HCT116 (cell line): ENCODE measurements at regions not wholly inside any gene's neighbourhood (a gene's known extent, or its start where the extent isn't known, plus 50 kb on each side); places are given as distances from the start of the nearest gene placed in this dataset.

Experiments
- ATAC-seq: fragments of 200-7000 bp; cut with Tn5 transposase; 2 replicates; pipeline ENCODE4 v1.9.1; 2020; ENCODE audit warnings: mild to moderate bottlenecking, moderate library complexity
- BruUV-seq: library from RNA; stranded (reverse); fragments of 400-500 nt; replicated peaks from 2 replicates; lab custom pipeline; 2021; lab: Mats Ljungman, UMichigan
- CTCF ChIA-PET: fragments of 300-600 bp; sonication (Branson Sonifier 250); formaldehyde crosslinking; loops from one replicate; lab custom pipeline; 2021; ENCODE audit warnings: antibody characterized with exemption; lab: Charles Lee
- POLR2A ChIA-PET: fragments of 300-600, 350-600 bp; sonication (Branson Sonifier 250); formaldehyde crosslinking; loops from one replicate; lab custom pipeline; 2021; ENCODE audit warnings: antibody characterized with exemption; lab: Charles Lee
- RAD21 ChIA-PET, 2 experiments: fragments of 300-600 bp; sonication (Branson Sonifier 250); formaldehyde crosslinking; loops; one replicate each; lab custom pipeline; 2023; ENCODE audit warnings: low total read pairs in 2 of 2; ENCODE audit not compliant: uncharacterized antibody in 2 of 2, unreplicated experiment in 2 of 2, low non-redundant PET in 1 of 2; lab: Charles Lee
- DNase-seq: peaks from one replicate; pipeline ENCODE4 v3.0.0-alpha.2; 2010; ENCODE audit warnings: low read depth, low spot score
- H2AFZ ChIP-seq: fragments of 200-600 bp; shearing (Covaris generic), sonication (generic); 2 replicates; pipeline ENCODE4 v1.6.1; 2017; ENCODE audit warnings: low read depth, mixed run types, mixed read lengths, antibody characterized with exemption, low read length; ENCODE audit not compliant: poor library complexity, severe bottlenecking
- H3K27ac ChIP-seq: 2 replicates; pipeline ENCODE4 v1.5.1; 2012; ENCODE audit warnings: low read depth, low read length
- H3K27me3 ChIP-seq: fragments of 200-600 bp; sonication (generic); 2 replicates; pipeline ENCODE4 v1.6.1; 2016; ENCODE audit warnings: mixed run types, low read length, mixed read lengths; ENCODE audit not compliant: insufficient read depth
- H3K36me3 ChIP-seq, 2 experiments: fragments of 200-500 bp in 1 of 2; fragments of 200-600 bp in 1 of 2; sonication (Bioruptor generic) in 1 of 2; sonication (generic) in 1 of 2; 2 replicates each; pipeline versions ENCODE4 v1.5.1 to v1.6.1; 2014 to 2016; ENCODE audit warnings: low read length in 2 of 2, inconsistent platforms in 1 of 2, mixed read lengths in 1 of 2, mixed run types in 1 of 2; ENCODE audit not compliant: insufficient read depth in 2 of 2, control insufficient read depth in 1 of 2
- H3K4me1 ChIP-seq, 2 experiments: fragments of 200-600 bp in 1 of 2; sonication (generic) in 1 of 2; 2 replicates each; pipeline versions ENCODE4 v1.5.1 to v1.6.1; 2012 to 2017; ENCODE audit warnings: low read length in 2 of 2, inconsistent platforms in 1 of 2, mild to moderate bottlenecking in 1 of 2, mixed read lengths in 1 of 2, mixed run types in 1 of 2, moderate library complexity in 1 of 2; ENCODE audit not compliant: insufficient read depth in 2 of 2, control insufficient read depth in 1 of 2
- H3K4me2 ChIP-seq: fragments of 200-600 bp; sonication (generic); 2 replicates; pipeline ENCODE4 v1.6.1; 2017; ENCODE audit warnings: mixed run types, low read length, mixed read lengths
- H3K4me3 ChIP-seq, 2 experiments: fragments of 200-600 bp in 1 of 2; sonication (generic) in 1 of 2; replicated peaks in 1 of 2; 2 replicates each; pipeline ENCODE4 v1.5.1; 2011 to 2016; ENCODE audit warnings: low read length in 2 of 2, control low read depth in 1 of 2, low read depth in 1 of 2, mild to moderate bottlenecking in 1 of 2, mixed read lengths in 1 of 2, mixed run types in 1 of 2
- H3K79me2 ChIP-seq: fragments of 200-600 bp; sonication (generic); 2 replicates; pipeline ENCODE4 v1.6.1; 2017; ENCODE audit warnings: mild to moderate bottlenecking, mixed run types, low read length, moderate library complexity, mixed read lengths; ENCODE audit not compliant: insufficient read depth
- H3K9ac ChIP-seq: fragments of 200-600 bp; sonication (generic); 2 replicates; pipeline ENCODE4 v1.6.1; 2016; ENCODE audit warnings: low read length, mixed read lengths
- H3K9me2 ChIP-seq: fragments of 200-600 bp; sonication (generic), shearing (Covaris generic); 2 replicates; pipeline ENCODE4 v1.6.1; 2017; ENCODE audit warnings: mixed run types, mild to moderate bottlenecking, moderate library complexity; ENCODE audit not compliant: insufficient read depth
- H3K9me3 ChIP-seq, 2 experiments: fragments of 200-500 bp in 1 of 2; fragments of 200-600 bp in 1 of 2; sonication (Bioruptor generic) in 1 of 2; sonication (generic) in 1 of 2; 2 replicates each; pipeline ENCODE4 v1.6.1; 2014 to 2017; ENCODE audit warnings: low read length in 2 of 2, mixed read lengths in 2 of 2, inconsistent platforms in 1 of 2, low read depth in 1 of 2, mild to moderate bottlenecking in 1 of 2, mixed run types in 1 of 2, moderate library complexity in 1 of 2; ENCODE audit not compliant: control insufficient read depth in 1 of 2, insufficient read depth in 1 of 2
- H4K20me1 ChIP-seq: fragments of 200-600 bp; sonication (generic), shearing (Covaris generic); 2 replicates; pipeline ENCODE4 v1.6.1; 2017; ENCODE audit warnings: mixed run types, mild to moderate bottlenecking, moderate library complexity; ENCODE audit not compliant: insufficient read depth
- ATF3 ChIP-seq: IDR thresholded peaks from 2 replicates; pipeline ENCODE4 v1.6.1; 2012
- CEBPB ChIP-seq: IDR thresholded peaks from 2 replicates; pipeline ENCODE4 v1.6.1; 2012; ENCODE audit warnings: low read depth
- CTCF ChIP-seq, 3 experiments: fragments of 200-600 bp in 1 of 3; sonication (generic) in 1 of 3; IDR thresholded peaks in 2 of 3; conservative IDR thresholded peaks in 1 of 3; 2 replicates each; pipeline ENCODE4 v1.5.1; 2012 to 2017; ENCODE audit warnings: low read depth in 2 of 3, low read length in 2 of 3, antibody characterized with exemption in 1 of 3, borderline replicate concordance in 1 of 3, control low read depth in 1 of 3, mild to moderate bottlenecking in 1 of 3, mixed read lengths in 1 of 3, mixed run types in 1 of 3, moderate library complexity in 1 of 3; ENCODE audit not compliant: insufficient read depth in 1 of 3
- EGR1 ChIP-seq: IDR thresholded peaks from 2 replicates; pipeline ENCODE4 v1.6.1; 2012; ENCODE audit warnings: low read depth
- ELF1 ChIP-seq: IDR thresholded peaks from 2 replicates; pipeline ENCODE4 v1.6.1; 2012; ENCODE audit warnings: low read depth, borderline replicate concordance
- EZH2 ChIP-seq: fragments of 200-600 bp; sonication (generic); IDR thresholded peaks from 2 replicates; pipeline ENCODE4 v1.6.1; 2017; ENCODE audit warnings: antibody characterized with exemption, mixed run types
- EZH2phosphoT487 ChIP-seq: fragments of 200-600 bp; IDR thresholded peaks from 2 replicates; pipeline ENCODE4 v1.6.1; 2018; ENCODE audit warnings: antibody characterized with exemption, borderline replicate concordance
- FOSL1 ChIP-seq: IDR thresholded peaks from 2 replicates; pipeline ENCODE4 v1.6.1; 2012; ENCODE audit warnings: low read depth
- JUND ChIP-seq: IDR thresholded peaks from 2 replicates; pipeline ENCODE4 v1.6.1; 2012
- POLR2AphosphoS5 ChIP-seq: IDR thresholded peaks from 2 replicates; pipeline ENCODE4 v1.6.1; 2011; ENCODE audit warnings: mild to moderate bottlenecking, low read depth, low read length, moderate library complexity
- RAD21 ChIP-seq: IDR thresholded peaks from 2 replicates; pipeline ENCODE4 v1.6.1; 2012; ENCODE audit warnings: low read depth, mild to moderate bottlenecking
- SIN3A ChIP-seq: IDR thresholded peaks from 2 replicates; pipeline ENCODE4 v1.6.1; 2012; ENCODE audit warnings: low read depth
- SP1 ChIP-seq: IDR thresholded peaks from 2 replicates; pipeline ENCODE4 v1.6.1; 2012; ENCODE audit warnings: low read depth
- SRF ChIP-seq: IDR thresholded peaks from 2 replicates; pipeline ENCODE4 v1.6.1; 2012; ENCODE audit warnings: low read depth
- TCF7L2 ChIP-seq: IDR thresholded peaks from 2 replicates; pipeline ENCODE4 v1.7.0; 2011; ENCODE audit warnings: borderline replicate concordance, inconsistent platforms; ENCODE audit not compliant: insufficient read depth, insufficient read length; ENCODE audit errors: extremely low read depth
- YY1 ChIP-seq: IDR thresholded peaks from 2 replicates; pipeline ENCODE4 v1.6.1; 2011; ENCODE audit warnings: low read length, low read depth, moderate library complexity, mild to moderate bottlenecking; ENCODE audit not compliant: insufficient replicate concordance; ENCODE audit errors: extremely low read depth
- ZBTB33 ChIP-seq: IDR thresholded peaks from 2 replicates; pipeline ENCODE4 v1.6.1; 2011; ENCODE audit warnings: mild to moderate bottlenecking, low read length, moderate library complexity; ENCODE audit not compliant: insufficient replicate concordance; ENCODE audit errors: extremely low read depth
- ZFX ChIP-seq: fragments of 450-650 bp; IDR thresholded peaks from 2 replicates; pipeline ENCODE4 v1.6.1; 2017
- intact Hi-C: fragments of 100-400 bp; cut with micrococcal nuclease; formaldehyde crosslinking; loops from 2 replicates; pipeline ENCODE4 v1.10.0; 2022
- TF ChIP-seq, protein P1 (sequence below): IDR thresholded peaks from 2 replicates; pipeline ENCODE4 v1.6.1; 2012; ENCODE audit warnings: low read depth

DNA sequence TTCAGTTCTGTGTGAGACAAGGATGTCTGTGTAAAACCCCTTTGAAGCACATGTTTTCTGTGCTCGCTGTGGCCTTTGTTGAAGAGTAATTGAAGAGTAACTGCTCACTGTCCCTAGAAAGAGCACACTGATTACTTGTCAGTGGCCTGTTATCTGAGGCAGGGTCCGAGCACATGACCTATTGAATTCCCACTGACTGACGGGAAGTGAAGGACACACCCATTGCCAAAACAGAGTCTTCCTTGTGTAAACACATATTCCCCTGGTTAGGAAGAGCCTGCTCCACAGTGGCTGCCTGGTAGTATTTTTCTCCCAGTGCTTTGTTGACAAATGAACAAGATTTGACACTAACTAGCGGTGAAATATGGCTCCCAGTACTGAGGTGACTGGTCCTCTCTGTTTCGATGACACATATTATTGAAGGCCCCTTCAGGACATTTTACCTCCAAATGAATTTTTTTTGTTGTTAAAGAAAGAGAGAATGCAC lies 148.5 kb upstream of the GYPC start:
- intact Hi-C loops, result no loop called here
- H3K9ac ChIP-seq, result no peak overlapping the region
- H3K79me2 ChIP-seq, result no peaks in the 10 kb centered on the region
- TF ChIP-seq YY1, result no peak
- TF ChIP-seq ATF3, result no peak
- TF ChIP-seq CEBPB, result no peak
- TF ChIP-seq ELF1, result no peak
- TF ChIP-seq JUND, result no peak
- no peak for TF ChIP-seq CTCF (IDR thresholded peaks at IDR 0.05 in 2 of 3, conservative IDR thresholded peaks at IDR 0.05 in 1 of 3; ENCODE audit: borderline replicate concordance in 1 of 3, insufficient read depth in 1 of 3, low read depth in 2 of 3, low read length in 2 of 3)
- TF ChIP-seq FOSL1, result no peak
- TF ChIP-seq, protein P1, sequence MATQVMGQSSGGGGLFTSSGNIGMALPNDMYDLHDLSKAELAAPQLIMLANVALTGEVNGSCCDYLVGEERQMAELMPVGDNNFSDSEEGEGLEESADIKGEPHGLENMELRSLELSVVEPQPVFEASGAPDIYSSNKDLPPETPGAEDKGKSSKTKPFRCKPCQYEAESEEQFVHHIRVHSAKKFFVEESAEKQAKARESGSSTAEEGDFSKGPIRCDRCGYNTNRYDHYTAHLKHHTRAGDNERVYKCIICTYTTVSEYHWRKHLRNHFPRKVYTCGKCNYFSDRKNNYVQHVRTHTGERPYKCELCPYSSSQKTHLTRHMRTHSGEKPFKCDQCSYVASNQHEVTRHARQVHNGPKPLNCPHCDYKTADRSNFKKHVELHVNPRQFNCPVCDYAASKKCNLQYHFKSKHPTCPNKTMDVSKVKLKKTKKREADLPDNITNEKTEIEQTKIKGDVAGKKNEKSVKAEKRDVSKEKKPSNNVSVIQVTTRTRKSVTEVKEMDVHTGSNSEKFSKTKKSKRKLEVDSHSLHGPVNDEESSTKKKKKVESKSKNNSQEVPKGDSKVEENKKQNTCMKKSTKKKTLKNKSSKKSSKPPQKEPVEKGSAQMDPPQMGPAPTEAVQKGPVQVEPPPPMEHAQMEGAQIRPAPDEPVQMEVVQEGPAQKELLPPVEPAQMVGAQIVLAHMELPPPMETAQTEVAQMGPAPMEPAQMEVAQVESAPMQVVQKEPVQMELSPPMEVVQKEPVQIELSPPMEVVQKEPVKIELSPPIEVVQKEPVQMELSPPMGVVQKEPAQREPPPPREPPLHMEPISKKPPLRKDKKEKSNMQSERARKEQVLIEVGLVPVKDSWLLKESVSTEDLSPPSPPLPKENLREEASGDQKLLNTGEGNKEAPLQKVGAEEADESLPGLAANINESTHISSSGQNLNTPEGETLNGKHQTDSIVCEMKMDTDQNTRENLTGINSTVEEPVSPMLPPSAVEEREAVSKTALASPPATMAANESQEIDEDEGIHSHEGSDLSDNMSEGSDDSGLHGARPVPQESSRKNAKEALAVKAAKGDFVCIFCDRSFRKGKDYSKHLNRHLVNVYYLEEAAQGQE, result no peak
- TF ChIP-seq EGR1, result no peak
- TF ChIP-seq ZBTB33, result no peak
- no peak for TF ChIP-seq TCF7L2
- TF ChIP-seq ZFX, result no peak
- TF ChIP-seq EZH2phosphoT487, result no peak
- no peak for TF ChIP-seq SIN3A
- TF ChIP-seq POLR2AphosphoS5, result no peak
- TF ChIP-seq RAD21, result no peak
- no peak for TF ChIP-seq SP1
- no peak for TF ChIP-seq SRF
- TF ChIP-seq EZH2, result no peak
- no peaks in the 10 kb centered on the region for H3K36me3 ChIP-seq
- ATAC-seq (no peak), DNase-seq (no peak)
- H4K20me1 ChIP-seq, result no peaks in the 10 kb centered on the region
- no peaks in the 10 kb centered on the region for H3K9me2 ChIP-seq
- H3K9me3 ChIP-seq, result no peaks in the 10 kb centered on the region
- POLR2A ChIA-PET, result no interaction called here
- H3K27me3 ChIP-seq, result no peaks in the 10 kb centered on the region
- RAD21 ChIA-PET, result no interaction called here
- BruUV-seq, result no TSS peak
- no peak overlapping the region for H2AFZ ChIP-seq
- CTCF ChIA-PET, result no interaction called here
- no peak overlapping the region for H3K4me3 ChIP-seq
- H3K4me1 ChIP-seq, result no peaks in the 10 kb centered on the region
- no peak overlapping the region for H3K4me2 ChIP-seq
- no peak overlapping the region for H3K27ac ChIP-seq
